Stimulated activated CD4-positive, alpha-beta T cell treated with anti-CD3 and anti-CD28 coated beads, TNF-alpha, amount 100 ng/mL, for 48 hours (primary cell): ENCODE measurements at regions not wholly inside any gene's neighbourhood (a gene's known extent, or its start where the extent isn't known, plus 50 kb on each side); places are given as distances from the start of the nearest gene placed in this dataset.

ENCODE experiments used
- DNase-seq, 3 donors: peaks; one replicate each; pipeline ENCODE4 v3.0.0-alpha.2; 2020; ENCODE audit warnings: low read depth in 3 of 3

GRCh38 chr3:189557824-189558223, 73.4 kb upstream of the TP63 start:
- no peak for DNase-seq

GRCh38 chr3:189561256-189561655, 69.9 kb upstream of the TP63 start:
- DNase-seq, result no peak

DNA sequence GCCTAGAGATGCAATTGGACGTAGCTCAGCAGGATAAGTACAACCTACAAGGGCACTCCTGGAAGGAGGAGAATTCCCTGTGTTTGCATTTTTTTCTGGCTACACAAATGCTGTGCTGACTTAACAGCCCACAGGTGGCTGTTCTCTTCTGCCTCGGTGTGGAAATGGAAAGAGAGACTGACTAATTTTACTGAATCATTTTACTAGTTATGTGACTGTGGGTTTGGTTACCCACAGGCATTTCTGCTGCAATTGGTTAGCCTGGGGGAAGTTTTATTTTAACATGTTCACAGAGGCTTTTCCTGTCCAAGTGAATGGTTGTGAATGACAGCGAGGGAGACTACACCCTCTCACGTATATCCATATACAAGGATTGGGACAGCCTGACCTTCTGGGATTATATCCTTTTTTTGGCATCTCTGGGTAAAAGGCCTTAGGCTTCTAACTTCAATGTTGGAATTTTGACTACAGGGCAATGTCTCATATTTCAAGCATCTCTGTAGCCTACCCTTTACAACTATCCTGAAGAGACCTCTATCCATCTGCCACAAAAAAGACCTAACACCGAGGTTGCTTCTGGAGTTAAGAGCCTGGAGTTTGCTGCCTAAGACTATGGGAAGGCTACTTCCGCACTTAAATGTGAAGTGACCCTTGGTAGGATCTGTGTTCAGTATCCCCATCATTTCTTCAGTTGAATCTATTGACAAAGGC, 67.2 kb upstream of the TP63 start:
- peak in 2 of 3 donors; percentile 2 to 10 for DNase-seq

DNA sequence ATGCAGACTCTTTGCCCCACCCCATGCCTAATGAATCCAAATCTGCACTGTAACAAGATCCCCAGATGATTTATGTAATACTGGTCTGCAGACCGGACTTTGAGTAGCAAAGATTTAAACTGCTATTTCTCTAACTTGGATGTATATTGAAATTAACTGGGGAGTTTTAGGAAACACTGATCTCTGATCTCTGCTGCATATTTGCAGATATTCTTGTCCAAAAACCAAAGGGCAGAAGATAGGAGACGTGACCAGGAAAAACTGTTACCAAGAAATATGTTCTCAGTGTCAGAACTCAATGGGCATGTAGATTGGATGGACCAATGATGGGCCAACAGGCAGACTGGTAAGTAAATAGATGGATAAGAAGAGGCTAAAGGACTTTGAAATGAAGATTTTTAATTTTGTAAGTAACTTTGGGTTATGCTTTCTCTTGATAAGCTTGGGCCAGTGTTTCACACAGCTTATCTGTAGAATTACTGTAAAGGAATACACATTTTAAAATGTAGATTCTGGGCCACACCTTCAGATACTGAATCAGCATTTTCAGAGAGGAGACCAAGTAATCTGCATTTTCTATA, 64.5 kb upstream of the TP63 start:
- DNase-seq, result no peak

DNA sequence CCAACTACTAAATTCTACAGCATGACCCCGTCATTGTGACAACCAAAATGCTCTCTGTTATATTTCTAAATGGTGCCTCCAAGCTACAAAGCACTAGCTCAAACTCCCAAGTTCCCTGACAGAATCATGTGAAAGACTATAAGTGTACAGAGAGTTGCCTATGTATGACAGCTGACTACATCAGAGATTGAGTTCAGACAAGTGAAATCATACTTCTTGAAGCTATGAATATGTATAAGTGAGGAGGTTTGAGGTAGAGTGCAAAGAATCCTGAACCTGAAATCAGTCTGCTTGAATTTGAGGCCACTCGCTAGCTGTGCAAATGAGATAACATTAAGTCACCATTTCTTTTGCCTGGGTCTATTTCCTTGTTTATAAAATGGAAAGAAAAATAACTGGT, 63.9 kb upstream of the TP63 start:
- DNase-seq, result no peak

DNA sequence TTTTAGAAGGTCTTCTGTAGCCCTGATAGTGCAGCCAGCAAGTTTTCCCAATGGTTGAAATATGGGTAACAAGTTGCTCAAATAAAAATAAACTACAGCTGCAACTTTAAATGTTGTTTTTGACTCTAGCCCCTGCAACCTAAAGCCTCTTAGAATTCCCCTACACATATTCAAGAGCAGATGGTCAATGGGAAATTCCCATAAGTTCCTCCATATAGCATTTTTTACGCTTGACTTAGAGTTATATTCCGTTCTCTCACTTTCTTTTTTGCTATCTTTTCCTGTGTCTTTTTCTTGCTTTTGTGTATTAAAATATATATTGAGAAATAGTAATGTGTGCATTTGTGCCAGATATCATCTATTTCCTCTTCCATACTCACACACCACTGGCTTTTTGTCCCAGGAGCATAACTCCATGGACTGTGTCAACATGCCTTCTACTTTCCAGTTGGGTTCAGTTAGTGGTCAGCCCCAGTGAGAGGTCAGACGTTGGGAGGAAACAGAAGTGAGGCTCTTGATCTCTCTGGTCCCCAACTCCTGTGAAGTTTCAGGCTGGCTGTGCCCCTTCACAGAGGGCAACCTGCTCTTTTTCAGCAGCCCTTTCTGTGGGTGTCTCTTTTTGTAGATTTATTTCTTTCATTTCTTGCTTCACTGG, 63.3 kb upstream of the TP63 start:
- DNase-seq, result no peak

DNA sequence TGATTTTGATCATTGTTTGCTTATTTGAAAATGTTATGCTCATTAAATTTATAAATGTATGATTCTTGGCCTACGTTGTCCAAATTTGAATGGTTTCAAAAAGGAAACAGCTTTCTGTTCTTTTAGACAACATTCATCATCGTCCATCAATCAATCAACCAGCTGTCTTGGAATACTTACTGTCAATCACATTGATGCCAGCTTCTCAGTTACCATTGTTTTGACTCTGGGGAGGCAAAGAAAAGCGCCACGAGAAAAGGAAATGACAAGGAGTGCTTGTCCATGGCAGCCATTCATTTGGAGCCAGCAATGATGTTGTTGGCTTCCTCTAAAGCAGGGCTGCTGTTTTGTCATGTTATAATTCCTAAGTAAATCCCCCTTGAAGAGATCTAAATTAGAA, 62.2 kb upstream of the TP63 start:
- no peak for DNase-seq

DNA sequence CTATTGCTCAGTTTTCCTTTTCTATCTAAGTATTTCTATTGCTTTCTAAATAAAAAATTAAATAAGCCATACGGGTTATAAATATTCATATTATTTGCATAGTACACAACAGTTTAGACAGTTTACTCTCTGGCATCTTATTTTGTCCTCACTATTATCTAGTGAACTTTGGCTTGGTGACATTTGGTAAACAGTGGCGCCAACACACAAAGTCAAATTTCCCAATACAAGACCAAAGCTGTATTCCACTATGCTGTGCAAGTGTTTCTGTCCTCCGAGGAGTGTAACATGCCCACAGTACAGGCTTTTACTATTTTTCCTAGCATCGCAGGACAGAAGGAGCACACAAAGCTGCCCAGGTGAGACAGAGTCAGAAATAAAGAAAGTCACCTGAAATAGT, 61.7 kb upstream of the TP63 start:
- DNase-seq, result no peak

DNA sequence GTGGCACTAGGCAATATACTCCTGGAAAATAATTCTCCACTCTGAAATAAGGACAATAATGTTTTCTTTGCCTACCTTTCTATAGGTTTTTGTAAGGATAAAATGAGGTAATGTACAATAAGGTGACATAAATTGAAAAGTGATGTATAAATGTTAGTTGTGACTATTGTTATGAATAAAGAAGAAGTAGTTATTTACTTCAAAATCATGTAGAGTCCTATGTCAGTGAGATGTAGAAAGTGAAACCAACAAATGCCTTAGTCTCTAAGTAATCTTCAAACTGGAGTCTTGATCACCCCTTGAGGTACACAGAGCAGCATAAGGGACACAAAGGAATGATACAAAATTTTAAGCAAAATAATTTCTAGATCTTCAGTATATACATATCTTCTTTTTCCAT, 60.3 kb upstream of the TP63 start:
- DNase-seq, result no peak

GRCh38 chr3:189572249-189572648, 58.9 kb upstream of the TP63 start:
- no peak for DNase-seq

DNA sequence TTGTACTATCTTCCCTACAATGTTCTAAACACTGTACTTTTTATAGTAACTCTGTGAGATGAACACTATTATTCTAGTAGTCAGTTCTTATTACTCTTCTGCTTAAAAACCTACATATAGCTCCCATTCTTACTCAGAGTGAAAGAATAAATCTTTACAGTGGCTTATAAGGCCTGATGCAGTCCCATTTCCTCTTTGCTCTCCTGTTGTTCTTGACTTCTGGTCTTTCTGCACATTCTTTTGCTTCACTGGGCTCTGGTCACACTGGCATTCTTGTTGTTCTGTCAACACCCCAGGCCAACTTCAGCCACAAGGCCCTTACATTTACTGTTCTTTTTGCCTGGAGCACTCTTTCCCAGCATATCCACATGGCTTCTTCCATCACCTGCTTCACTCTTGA, 58.2 kb upstream of the TP63 start:
- no peak for DNase-seq

DNA sequence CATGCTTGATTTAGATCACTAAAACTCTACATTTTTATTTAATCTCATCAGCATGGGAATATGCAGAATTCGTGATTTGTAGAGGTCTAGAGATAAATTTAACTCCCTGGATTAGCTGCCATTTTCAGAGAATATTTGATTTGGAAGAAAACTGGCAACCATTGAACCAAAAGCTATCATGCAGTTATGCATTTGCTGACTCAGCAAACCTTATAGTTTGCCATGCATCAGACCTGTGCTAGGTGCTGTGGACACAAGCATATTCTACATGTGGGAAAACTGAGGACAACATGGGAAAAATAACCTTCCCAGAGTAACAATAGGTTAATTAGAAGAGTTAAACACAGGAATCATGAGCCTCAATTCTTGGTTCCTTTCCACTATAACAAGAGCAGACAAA, 54.7 kb upstream of the TP63 start:
- DNase-seq, result no peak

DNA sequence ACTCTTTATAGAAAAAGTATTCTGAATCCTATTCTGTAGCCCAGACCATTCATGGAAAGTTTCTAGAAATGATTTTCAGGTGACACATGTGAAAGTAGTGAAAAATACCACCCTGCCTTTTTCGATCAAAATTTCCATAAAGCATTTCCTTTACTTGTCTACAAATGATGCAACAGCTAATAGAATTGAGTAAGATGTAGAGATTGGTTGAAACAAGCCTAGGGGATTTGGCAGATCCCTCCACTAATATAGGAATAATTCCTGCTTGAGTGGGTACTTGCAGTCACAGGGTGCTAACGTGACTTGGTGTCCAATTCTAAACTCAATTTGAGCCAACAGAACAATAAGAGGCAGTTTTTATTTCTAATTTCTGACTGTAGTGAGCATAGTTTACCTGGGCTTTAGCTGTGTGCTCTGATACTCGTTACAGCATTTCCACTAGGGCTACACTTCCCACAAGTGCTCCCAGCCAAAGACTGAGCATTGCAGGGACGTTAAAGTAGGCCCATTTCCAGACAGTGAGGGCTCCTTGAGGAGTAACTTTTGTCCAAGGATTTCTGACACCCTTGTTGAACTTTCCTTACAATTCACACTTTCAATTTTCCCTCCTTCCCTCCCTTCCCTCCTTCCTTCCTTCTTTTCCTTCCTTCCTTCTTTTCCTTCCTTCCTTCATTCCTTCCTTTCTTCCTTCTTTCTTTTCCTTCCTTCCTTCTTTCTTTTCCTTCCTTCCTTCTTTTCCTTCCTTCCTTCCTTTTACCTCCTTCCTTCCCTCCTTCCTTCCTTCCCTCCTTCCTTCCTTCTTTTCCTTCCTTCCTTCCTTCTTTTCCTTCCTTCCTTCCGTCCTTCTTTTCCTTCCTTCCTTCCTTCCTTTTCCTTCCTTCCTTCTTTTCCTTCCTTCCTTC, 53.9 kb upstream of the TP63 start:
- no peak for DNase-seq

GRCh38 chr3:189580190-189580589, 51.0 kb upstream of the TP63 start:
- no peak for DNase-seq
